Endothelial cell of umbilical vein (primary cell): ENCODE measurements at regions not wholly inside any gene's neighbourhood (a gene's known extent, or its start where the extent isn't known, plus 50 kb on each side); places are given as distances from the start of the nearest gene placed in this dataset.

ENCODE experiments used
- BruUV-seq: library from RNA; stranded (reverse); fragments of 400-500 nt; replicated peaks from 2 replicates; lab custom pipeline; 2021; lab: Mats Ljungman, UMichigan
- CTCF ChIA-PET: fragments of 300-600, 350-600 bp; sonication (Branson Sonifier 250); formaldehyde crosslinking; loops from one replicate; lab custom pipeline; 2021; ENCODE audit warnings: antibody characterized with exemption, inconsistent platforms; lab: Charles Lee
- POLR2A ChIA-PET: fragments of 300-600, 350-600 bp; sonication (Branson Sonifier 250); formaldehyde crosslinking; loops from one replicate; lab custom pipeline; 2021; ENCODE audit warnings: antibody characterized with exemption, inconsistent platforms; lab: Charles Lee
- DNase-seq: peaks from one replicate; pipeline ENCODE4 v3.0.0-alpha.2; 2011; ENCODE audit warnings: low read depth, low spot score
- FAIRE-seq: peaks from 2 replicates; lab custom pipeline; 2011; peaks lifted over from hg19 to GRCh38; lab: Jason Lieb, UNC
- H2AFZ ChIP-seq: 2 replicates; pipeline ENCODE4 v1.6.0; 2012; ENCODE audit warnings: low read depth, low read length, control low read depth, inconsistent platforms
- H3K27ac ChIP-seq: 2 replicates; pipeline ENCODE4 v1.5.1; 2011; ENCODE audit warnings: low read depth, mild to moderate bottlenecking, control low read depth, low read length, moderate library complexity; ENCODE audit not compliant: insufficient read depth
- H3K27me3 ChIP-seq, 2 experiments: 2 replicates each; pipeline versions ENCODE4 v1.6.0 to v1.6.1; 2011; ENCODE audit warnings: low read length in 2 of 2, mixed read lengths in 1 of 2; ENCODE audit not compliant: control insufficient read depth in 2 of 2, insufficient read depth in 2 of 2
- H3K36me3 ChIP-seq, 2 experiments: 2 replicates in 1 of 2; 3 replicates in 1 of 2; pipeline ENCODE4 v1.5.1; 2011; ENCODE audit warnings: low read length in 2 of 2, mild to moderate bottlenecking in 1 of 2, moderate library complexity in 1 of 2; ENCODE audit not compliant: control insufficient read depth in 2 of 2, insufficient read depth in 2 of 2; ENCODE audit errors: extremely low read depth in 1 of 2
- H3K4me1 ChIP-seq: 3 replicates; pipeline ENCODE4 v1.5.1; 2011; ENCODE audit warnings: mild to moderate bottlenecking, low read length; ENCODE audit not compliant: control insufficient read depth, insufficient read depth; ENCODE audit errors: extremely low read depth
- H3K4me2 ChIP-seq: 2 replicates; pipeline ENCODE4 v1.6.1; 2011; ENCODE audit warnings: low read length, control low read depth, mixed read lengths; ENCODE audit not compliant: insufficient read depth
- H3K4me3 ChIP-seq, 3 experiments: fragments of 200-600 bp in 1 of 3; sonication (generic), shearing (Covaris generic) in 1 of 3; replicated peaks in 1 of 3; 2 replicates each; pipeline ENCODE4 v1.5.1; 2011 to 2016; ENCODE audit warnings: control low read depth in 3 of 3, low read length in 3 of 3, mild to moderate bottlenecking in 2 of 3, inconsistent platforms in 1 of 3, low read depth in 1 of 3, moderate library complexity in 1 of 3; ENCODE audit not compliant: insufficient read depth in 1 of 3
- H3K79me2 ChIP-seq: 2 replicates; pipeline ENCODE4 v1.6.0; 2012; ENCODE audit warnings: low read length, inconsistent platforms; ENCODE audit not compliant: control insufficient read depth, insufficient read depth
- H3K9ac ChIP-seq: replicated peaks from 2 replicates; pipeline ENCODE3; 2011; ENCODE audit warnings: low read length, control low read depth; ENCODE audit not compliant: insufficient read depth; ENCODE audit errors: extremely low read depth
- H3K9me1 ChIP-seq: replicated peaks from 3 replicates; pipeline ENCODE4 v1.6.0; 2011; ENCODE audit warnings: mild to moderate bottlenecking, low read length; ENCODE audit not compliant: control insufficient read depth, insufficient read depth; ENCODE audit errors: extremely low read depth
- H3K9me3 ChIP-seq: replicated peaks from 2 replicates; pipeline ENCODE4 v1.5.1; 2012; ENCODE audit warnings: low read length, inconsistent platforms; ENCODE audit not compliant: control insufficient read depth, insufficient read depth
- H4K20me1 ChIP-seq: replicated peaks from 2 replicates; pipeline ENCODE3; 2011; ENCODE audit warnings: mild to moderate bottlenecking, low read length; ENCODE audit not compliant: control insufficient read depth, insufficient read depth; ENCODE audit errors: extremely low read depth
- CTCF ChIP-seq, 2 donors: IDR thresholded peaks; 1 replicate in 1 of 2; 2 replicates in 1 of 2; pipeline ENCODE4 v1.5.1; 2011; ENCODE audit warnings: low read length in 2 of 2, mild to moderate bottlenecking in 2 of 2, moderate library complexity in 2 of 2, control low read depth in 1 of 2, inconsistent platforms in 1 of 2, low read depth in 1 of 2; ENCODE audit not compliant: insufficient read depth in 1 of 2; ENCODE audit errors: extremely low read depth in 1 of 2
- EZH2 ChIP-seq: IDR thresholded peaks from 2 replicates; pipeline ENCODE4 v1.6.1; 2012; ENCODE audit warnings: borderline replicate concordance, low read depth, mild to moderate bottlenecking, moderate library complexity, low read length, inconsistent platforms; ENCODE audit not compliant: severe bottlenecking
- FOS ChIP-seq: IDR thresholded peaks from 2 replicates; pipeline ENCODE4 v1.6.1; 2011; ENCODE audit warnings: mild to moderate bottlenecking, low read length, moderate library complexity, borderline replicate concordance; ENCODE audit not compliant: insufficient read depth
- GATA2 ChIP-seq: IDR thresholded peaks from 2 replicates; pipeline ENCODE4 v1.7.0; 2011; ENCODE audit warnings: low read depth, mild to moderate bottlenecking, moderate library complexity, mixed read lengths, low read length; ENCODE audit not compliant: insufficient read length, insufficient read depth
- JUN ChIP-seq: IDR thresholded peaks from 2 replicates; pipeline ENCODE4 v1.6.1; 2011; ENCODE audit warnings: borderline replicate concordance, low read depth; ENCODE audit not compliant: insufficient read length, insufficient read depth
- MYC ChIP-seq: IDR thresholded peaks from one replicate; pipeline ENCODE4 v1.6.1; 2011; ENCODE audit warnings: mild to moderate bottlenecking, low read depth, low read length
- POLR2A ChIP-seq: IDR thresholded peaks from 2 replicates; pipeline ENCODE4 v1.6.1; 2012; ENCODE audit warnings: low read depth, mild to moderate bottlenecking, control low read depth, low read length
- POLR2AphosphoS5 ChIP-seq: IDR thresholded peaks from 2 replicates; pipeline ENCODE4 v1.6.1; 2012; ENCODE audit warnings: low read depth, mild to moderate bottlenecking, control low read depth, low read length, moderate library complexity; ENCODE audit not compliant: insufficient read depth
- dilution Hi-C: fragments of 300-500 bp; cut with MboI; formaldehyde crosslinking; loops from one replicate; pipeline ENCODE4 v1.15.0; 2019; ENCODE audit warnings: low sequenced_read_pairs; ENCODE audit not compliant: extremely low pct_ligation_motif_present
- intact Hi-C: fragments of 100-400 bp; cut with micrococcal nuclease; formaldehyde crosslinking; loops from one replicate; pipeline ENCODE4 v1.10.0; 2022
- TF ChIP-seq, protein P1 (sequence below): IDR thresholded peaks from 2 replicates; pipeline ENCODE4 v1.6.1; 2011; ENCODE audit not compliant: insufficient read depth, insufficient read length

DNA sequence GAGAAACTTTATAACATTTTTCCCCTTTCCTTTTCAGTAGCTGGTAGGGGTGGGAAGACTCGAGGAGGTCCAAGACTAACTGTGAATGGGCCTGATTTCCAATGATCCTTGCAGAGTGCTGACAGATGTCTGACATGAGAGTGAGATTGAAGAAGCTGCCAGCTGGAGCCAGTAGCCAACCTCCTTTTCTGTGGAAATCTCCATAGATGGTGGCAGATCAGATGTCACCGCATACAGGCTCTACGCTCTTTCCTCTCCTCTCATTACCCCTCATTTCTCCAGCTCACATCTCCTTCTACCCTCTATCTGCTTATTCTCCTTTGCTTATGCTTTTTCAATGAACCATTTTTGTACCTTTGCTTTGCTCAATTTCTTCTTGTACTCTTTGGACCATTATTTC is 395.2 kb upstream of the TNC start:
- no peaks in the 10 kb centered on the region for H3K9me3 ChIP-seq
- H3K9me1 ChIP-seq = no peaks in the 10 kb centered on the region
- H3K4me2 ChIP-seq = no peak overlapping the region
- no peak overlapping the region for H3K27ac ChIP-seq
- no peak overlapping the region for H3K4me3 ChIP-seq
- ChIA-PET CTCF (no interaction called here), POLR2A (no interaction called here)
- no peak for TF ChIP-seq GATA2
- no peak for TF ChIP-seq POLR2AphosphoS5
- TF ChIP-seq CTCF (IDR thresholded peaks at IDR 0.05; ENCODE audit: extremely low read depth in 1 of 2, insufficient read depth in 1 of 2, low read depth in 1 of 2, low read length in 2 of 2) = no peak
- TF ChIP-seq, protein P1, sequence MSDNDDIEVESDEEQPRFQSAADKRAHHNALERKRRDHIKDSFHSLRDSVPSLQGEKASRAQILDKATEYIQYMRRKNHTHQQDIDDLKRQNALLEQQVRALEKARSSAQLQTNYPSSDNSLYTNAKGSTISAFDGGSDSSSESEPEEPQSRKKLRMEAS = no peak
- TF ChIP-seq FOS = no peak
- TF ChIP-seq POLR2A = no peak
- no peak for TF ChIP-seq EZH2
- no peak for TF ChIP-seq MYC
- TF ChIP-seq JUN = no peak
- no peaks in the 10 kb centered on the region for H4K20me1 ChIP-seq
- no peak for DNase-seq
- no peaks in the 10 kb centered on the region for H3K36me3 ChIP-seq
- FAIRE-seq = no peak
- no peak overlapping the region for H2AFZ ChIP-seq
- dilution Hi-C loops = no loop called here
- no peaks in the 10 kb centered on the region for H3K79me2 ChIP-seq
- intact Hi-C loops = no loop called here
- BruUV-seq = no TSS peak
- no peaks in the 10 kb centered on the region for H3K27me3 ChIP-seq
- no peaks in the 10 kb centered on the region for H3K4me1 ChIP-seq
- no peak overlapping the region for H3K9ac ChIP-seq
